H1 (cell line): ENCODE measurements at regions not wholly inside any gene's neighbourhood (a gene's known extent, or its start where the extent isn't known, plus 50 kb on each side); places are given as distances from the start of the nearest gene placed in this dataset.

Experiments used
- CTCF ChIA-PET: fragments of 300-600 bp; sonication (Branson Sonifier 250); formaldehyde crosslinking; loops from one replicate; lab custom pipeline; 2021; ENCODE audit not compliant: partially characterized antibody; lab: Charles Lee
- POLR2A ChIA-PET: fragments of 300-600 bp; sonication (Branson Sonifier 250); formaldehyde crosslinking; loops from one replicate; lab custom pipeline; 2021; ENCODE audit warnings: inconsistent platforms; ENCODE audit not compliant: partially characterized antibody; lab: Charles Lee
- DNase-seq, 2 experiments: peaks; one replicate each; pipeline versions ENCODE4 v3.0.0 to v3.0.0-alpha.2; 2010 to 2022; ENCODE audit warnings: low spot score in 2 of 2, low read depth in 1 of 2, mixed read lengths in 1 of 2
- FAIRE-seq: peaks from 2 replicates; lab custom pipeline; 2011; peaks lifted over from hg19 to GRCh38; lab: Jason Lieb, UNC
- H2AFZ ChIP-seq: 2 replicates; pipeline ENCODE4 v1.8.1; 2012; ENCODE audit warnings: low read length, inconsistent platforms
- H2AK5ac ChIP-seq: 2 replicates; pipeline ENCODE4 v1.6.1; 2013; ENCODE audit warnings: low read depth, low read length
- H2BK120ac ChIP-seq: replicated peaks from 2 replicates; pipeline ENCODE3; 2013; ENCODE audit warnings: low read depth, low read length, inconsistent platforms
- H2BK12ac ChIP-seq: 2 replicates; pipeline ENCODE4 v1.6.1; 2013; ENCODE audit warnings: low read depth, low read length
- H2BK15ac ChIP-seq: 2 replicates; pipeline ENCODE4 v1.6.1; 2013; ENCODE audit warnings: low read length
- H2BK20ac ChIP-seq: 2 replicates; pipeline ENCODE4 v1.6.1; 2013; ENCODE audit warnings: low read length
- H2BK5ac ChIP-seq: 2 replicates; pipeline ENCODE4 v1.6.1; 2013; ENCODE audit warnings: low read depth, low read length
- H3K14ac ChIP-seq: 2 replicates; pipeline ENCODE4 v1.6.1; 2013; ENCODE audit warnings: inconsistent platforms; ENCODE audit not compliant: insufficient read length
- H3K18ac ChIP-seq: 2 replicates; pipeline ENCODE4 v1.6.1; 2013; ENCODE audit warnings: low read length; ENCODE audit errors: extremely low read depth
- H3K23ac ChIP-seq: 2 replicates; pipeline ENCODE4 v1.6.1; 2013; ENCODE audit warnings: inconsistent platforms; ENCODE audit not compliant: insufficient read length
- H3K23me2 ChIP-seq: 2 replicates; pipeline ENCODE4 v1.6.1; 2013; ENCODE audit warnings: low read depth, low read length
- H3K27ac ChIP-seq: 2 replicates; pipeline ENCODE4 v1.6.1; 2011; ENCODE audit warnings: low read depth, low read length, inconsistent platforms
- H3K27me3 ChIP-seq, 4 experiments: replicated peaks in 1 of 4; 1 replicate in 1 of 4; 2 replicates in 3 of 4; pipeline versions ENCODE4 v1.6.1 to v1.8.1; 2011 to 2013; ENCODE audit warnings: low read length in 3 of 4, mild to moderate bottlenecking in 3 of 4, inconsistent platforms in 2 of 4, mixed read lengths in 2 of 4, moderate library complexity in 1 of 4; ENCODE audit not compliant: control insufficient read depth in 3 of 4, insufficient read depth in 3 of 4; ENCODE audit errors: extremely low read depth in 1 of 4
- H3K36me3 ChIP-seq, 4 experiments: 2 replicates each; pipeline versions ENCODE4 v1.6.1 to v1.8.1; 2011 to 2013; ENCODE audit warnings: mild to moderate bottlenecking in 4 of 4, low read length in 3 of 4, moderate library complexity in 2 of 4, control low read depth in 1 of 4, inconsistent platforms in 1 of 4; ENCODE audit not compliant: insufficient read depth in 4 of 4, control insufficient read depth in 2 of 4
- H3K4ac ChIP-seq: replicated peaks from 2 replicates; pipeline ENCODE3; 2013; ENCODE audit warnings: low read length, low read depth, mixed read lengths, inconsistent platforms; ENCODE audit not compliant: insufficient read length
- H3K4me1 ChIP-seq, 4 experiments: replicated peaks in 1 of 4; 1 replicate in 1 of 4; 2 replicates in 3 of 4; pipeline versions ENCODE4 v1.6.1 to v1.8.1; 2011 to 2013; ENCODE audit warnings: low read length in 3 of 4, inconsistent platforms in 2 of 4, mixed read lengths in 1 of 4; ENCODE audit not compliant: insufficient read depth in 4 of 4, control insufficient read depth in 3 of 4
- H3K4me2 ChIP-seq, 2 experiments: 2 replicates each; pipeline versions ENCODE4 v1.6.1 to v1.8.1; 2011 to 2013; ENCODE audit warnings: low read depth in 2 of 2, low read length in 2 of 2, control low read depth in 1 of 2, inconsistent platforms in 1 of 2, mild to moderate bottlenecking in 1 of 2; ENCODE audit not compliant: insufficient read depth in 1 of 2
- H3K4me3 ChIP-seq, 4 experiments: fragments of 200-600, 300-600 bp in 1 of 4; sonication (generic), shearing (Covaris generic), sonication (Bioruptor Twin) in 1 of 4; 2 replicates each; pipeline versions ENCODE4 v1.5.1 to v1.8.1; 2011 to 2016; ENCODE audit warnings: low read length in 4 of 4, low read depth in 3 of 4, control low read depth in 2 of 4, inconsistent platforms in 2 of 4, mild to moderate bottlenecking in 2 of 4, mixed read lengths in 1 of 4, moderate library complexity in 1 of 4; ENCODE audit not compliant: insufficient read depth in 2 of 4; ENCODE audit errors: extremely low read depth in 1 of 4
- H3K56ac ChIP-seq: replicated peaks from 2 replicates; pipeline ENCODE3; 2013; ENCODE audit warnings: low read depth, mild to moderate bottlenecking, mixed read lengths, low read length, inconsistent platforms; ENCODE audit not compliant: insufficient read length
- H3K79me1 ChIP-seq: 2 replicates; pipeline ENCODE4 v1.6.1; 2013; ENCODE audit warnings: low read depth, low read length, control low read depth
- H3K79me2 ChIP-seq, 2 experiments: 2 replicates each; pipeline versions ENCODE4 v1.6.1 to v1.8.1; 2012 to 2013; ENCODE audit warnings: low read length in 2 of 2, mild to moderate bottlenecking in 2 of 2, inconsistent platforms in 1 of 2; ENCODE audit not compliant: insufficient read depth in 2 of 2, control insufficient read depth in 1 of 2
- H3K9ac ChIP-seq, 4 experiments: replicated peaks in 1 of 4; 1 replicate in 1 of 4; 2 replicates in 3 of 4; pipeline versions ENCODE4 v1.6.1 to v1.8.1; 2011 to 2013; ENCODE audit warnings: low read depth in 3 of 4, low read length in 3 of 4, control low read depth in 2 of 4, mild to moderate bottlenecking in 2 of 4, moderate library complexity in 2 of 4, inconsistent platforms in 1 of 4; ENCODE audit errors: extremely low read depth in 1 of 4
- H3K9me3 ChIP-seq, 2 experiments: 2 replicates each; pipeline versions ENCODE4 v1.6.1 to v1.8.1; 2012 to 2013; ENCODE audit warnings: mild to moderate bottlenecking in 2 of 2, moderate library complexity in 2 of 2, control low read depth in 1 of 2, inconsistent platforms in 1 of 2, low read depth in 1 of 2, low read length in 1 of 2, mixed read lengths in 1 of 2; ENCODE audit not compliant: insufficient read depth in 2 of 2
- H4K20me1 ChIP-seq, 2 experiments: replicated peaks in 1 of 2; 2 replicates each; pipeline versions ENCODE3 to v1.8.1; 2011 to 2013; ENCODE audit warnings: inconsistent platforms in 2 of 2, low read length in 2 of 2, mild to moderate bottlenecking in 1 of 2; ENCODE audit not compliant: insufficient read depth in 2 of 2, control insufficient read depth in 1 of 2
- H4K5ac ChIP-seq: 2 replicates; pipeline ENCODE4 v1.6.1; 2013; ENCODE audit warnings: low read length, low read depth, mixed read lengths, inconsistent platforms; ENCODE audit not compliant: insufficient read length
- H4K8ac ChIP-seq: 2 replicates; pipeline ENCODE4 v1.8.0; 2013; ENCODE audit warnings: mild to moderate bottlenecking, moderate library complexity, low read length, inconsistent platforms; ENCODE audit not compliant: insufficient read depth; ENCODE audit errors: extremely low read depth
- H4K91ac ChIP-seq: replicated peaks from 2 replicates; pipeline ENCODE3; 2013; ENCODE audit warnings: low read length, mixed read lengths, inconsistent platforms; ENCODE audit not compliant: insufficient read length
- BCL11A ChIP-seq, 2 experiments: IDR thresholded peaks; one replicate each; pipeline ENCODE4 v1.6.1; 2011; ENCODE audit warnings: low read depth in 2 of 2, low read length in 2 of 2, mild to moderate bottlenecking in 2 of 2
- CBX8 ChIP-seq: fragments of 300-800, 300-1000 bp; sonication (generic); IDR thresholded peaks from 2 replicates; pipeline ENCODE4 v1.7.1; 2016; ENCODE audit warnings: low read depth, low read length, borderline replicate concordance
- GABPA ChIP-seq: IDR thresholded peaks from 2 replicates; pipeline ENCODE4 v1.6.1; 2011; ENCODE audit warnings: mild to moderate bottlenecking, low read length, moderate library complexity, borderline replicate concordance; ENCODE audit not compliant: insufficient read depth
- MAFK ChIP-seq: IDR thresholded peaks from 2 replicates; pipeline ENCODE4 v1.6.1; 2012; ENCODE audit warnings: low read depth, mild to moderate bottlenecking, improper control_type of control experiment, low read length
- RAD21 ChIP-seq, 2 experiments: IDR thresholded peaks in 1 of 2; conservative IDR thresholded peaks in 1 of 2; 2 replicates each; pipeline ENCODE4 v1.6.1; 2011; ENCODE audit warnings: low read depth in 2 of 2, low read length in 2 of 2, improper control_type of control experiment in 1 of 2, inconsistent platforms in 1 of 2, mild to moderate bottlenecking in 1 of 2, moderate library complexity in 1 of 2
- RBBP5 ChIP-seq: IDR thresholded peaks from 2 replicates; pipeline ENCODE4 v1.7.1; 2012; ENCODE audit warnings: low read depth, mild to moderate bottlenecking, inconsistent platforms, low read length, moderate library complexity, borderline replicate concordance
- SIN3A ChIP-seq, 2 experiments: IDR thresholded peaks in 1 of 2; conservative IDR thresholded peaks in 1 of 2; 2 replicates each; pipeline ENCODE4 v1.6.1; 2011 to 2012; ENCODE audit warnings: low read length in 2 of 2, improper control_type of control experiment in 1 of 2, low read depth in 1 of 2, mild to moderate bottlenecking in 1 of 2
- TBP ChIP-seq: IDR thresholded peaks from 2 replicates; pipeline ENCODE4 v1.6.1; 2011; ENCODE audit warnings: low read depth, low read length, improper control_type of control experiment
- ZNF274 ChIP-seq: IDR thresholded peaks from 2 replicates; pipeline ENCODE4 v1.7.0; 2012; ENCODE audit warnings: low read length, borderline replicate concordance; ENCODE audit errors: extremely low read depth
- WGBS, 2 experiments: shearing (Covaris generic) in 1 of 2; methylation state at CpG; one replicate each; pipeline versions ENCODE4 v1.1.6 to v1.1.7; 2013 to 2015; ENCODE audit warnings: low lambda C conversion rate in 2 of 2, mixed read lengths in 2 of 2, inconsistent platforms in 1 of 2, low coverage in 1 of 2, missing lambda C conversion rate in 1 of 2; ENCODE audit not compliant: insufficient replicate concordance in 2 of 2, insufficient coverage in 1 of 2, insufficient read length in 1 of 2; ENCODE audit errors: extremely low coverage in 1 of 2, missing lambda C conversion rate in 1 of 2; 5-methylcytosine and 5-hydroxymethylcytosine counted together
- TF ChIP-seq, protein P1 (sequence below), 3 experiments: IDR thresholded peaks; 1 replicate in 2 of 3; 2 replicates in 1 of 3; pipeline versions ENCODE4 v1.5.1 to v1.6.1; 2011; ENCODE audit warnings: low read length in 3 of 3, mild to moderate bottlenecking in 3 of 3, inconsistent platforms in 2 of 3, low read depth in 1 of 3, moderate library complexity in 1 of 3; ENCODE audit not compliant: insufficient read depth in 1 of 3; ENCODE audit errors: control extremely low read depth in 1 of 3

DNA sequence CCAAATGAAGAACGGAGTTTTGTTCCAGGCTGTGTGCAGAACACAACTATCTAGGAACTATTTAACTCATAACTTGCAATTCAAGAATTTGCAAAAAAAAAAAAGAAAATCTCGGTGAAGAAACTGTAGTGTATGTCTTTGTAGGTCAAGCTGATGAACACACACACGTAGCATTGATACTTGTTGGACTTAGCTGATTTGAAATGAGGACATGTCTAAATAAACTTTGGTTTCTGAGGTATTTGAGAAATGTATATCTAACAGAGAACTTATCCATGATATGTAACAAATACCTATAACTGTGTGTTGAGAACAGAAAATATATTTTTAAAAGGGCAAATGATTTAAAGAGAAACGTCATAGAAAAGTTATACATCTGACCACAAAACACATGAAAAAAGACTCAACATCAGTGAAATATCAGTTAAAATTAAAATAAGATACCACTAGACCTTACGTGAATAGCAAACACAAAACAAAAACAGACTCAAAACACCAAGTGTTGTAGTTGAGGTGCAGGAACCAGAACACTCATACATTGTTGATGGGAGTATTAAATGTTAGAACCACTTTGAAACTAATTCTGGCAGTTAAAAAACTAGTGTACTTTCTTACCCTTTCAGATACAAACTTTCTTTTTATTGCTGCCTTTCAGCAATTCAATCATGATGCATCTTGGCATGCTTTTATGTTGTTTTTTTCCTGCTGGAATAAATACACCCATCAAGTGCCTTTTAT is 1535.8 kb upstream of the PCDH10 start:
- no peak overlapping the region for H3K9ac ChIP-seq
- no peak overlapping the region for H3K56ac ChIP-seq
- CTCF ChIA-PET: interaction anchor here (0.6 kb wide), 2 partner anchors 247 to 1480 kb away, joined by 3 to 6 read pairs; no protein-coding TSS in a partner anchor
- POLR2A ChIA-PET: no interaction called here
- no peak overlapping the region for H3K27ac ChIP-seq
- no peaks in the 10 kb centered on the region for H3K79me1 ChIP-seq
- no peak overlapping the region for H2BK20ac ChIP-seq
- no peak overlapping the region for H3K14ac ChIP-seq
- no peak overlapping the region for H3K4me3 ChIP-seq
- no peak overlapping the region for H4K5ac ChIP-seq
- H3K23me2 ChIP-seq: no peaks in the 10 kb centered on the region
- no peak overlapping the region for H3K23ac ChIP-seq
- H2AFZ ChIP-seq: no peak overlapping the region
- no peaks in the 10 kb centered on the region for H3K9me3 ChIP-seq
- no peak overlapping the region for H2AK5ac ChIP-seq
- H2BK15ac ChIP-seq: no peak overlapping the region
- H2BK12ac ChIP-seq: no peak overlapping the region
- FAIRE-seq: no peak
- H3K4me1 ChIP-seq: no peaks in the 10 kb centered on the region
- H4K20me1 ChIP-seq: no peaks in the 10 kb centered on the region
- H4K91ac ChIP-seq: no peak overlapping the region
- H3K4ac ChIP-seq: no peak overlapping the region
- WGBS, 2 experiments: 87% methylated on average over 5 of the region's 5 CpGs; no CpG with 5 or more reads in 1 of the 2 experiments
- no peaks in the 10 kb centered on the region for H3K27me3 ChIP-seq
- H3K36me3 ChIP-seq: no peaks in the 10 kb centered on the region
- no peak overlapping the region for H3K4me2 ChIP-seq
- H3K79me2 ChIP-seq: no peaks in the 10 kb centered on the region
- H3K18ac ChIP-seq: no peak overlapping the region
- no peak overlapping the region for H4K8ac ChIP-seq
- no peak overlapping the region for H2BK5ac ChIP-seq
- no peak overlapping the region for H2BK120ac ChIP-seq
- no peak for DNase-seq
- TF ChIP-seq BCL11A (IDR thresholded peaks at IDR 0.05; ENCODE audit: low read depth in 2 of 2, low read length in 2 of 2) (no peak), MAFK (no peak), SIN3A (conservative IDR thresholded peaks at IDR 0.05 in 1 of 2, IDR thresholded peaks at IDR 0.05 in 1 of 2; ENCODE audit: low read depth in 1 of 2, low read length in 2 of 2) (no peak), ZNF274 (no peak), CBX8 (no peak), RAD21 (IDR thresholded peaks at IDR 0.05 in 1 of 2, conservative IDR thresholded peaks at IDR 0.05 in 1 of 2; ENCODE audit: low read depth in 2 of 2, low read length in 2 of 2) (no peak), RBBP5 (no peak), TBP (no peak), GABPA (no peak)
- TF ChIP-seq, protein P1, sequence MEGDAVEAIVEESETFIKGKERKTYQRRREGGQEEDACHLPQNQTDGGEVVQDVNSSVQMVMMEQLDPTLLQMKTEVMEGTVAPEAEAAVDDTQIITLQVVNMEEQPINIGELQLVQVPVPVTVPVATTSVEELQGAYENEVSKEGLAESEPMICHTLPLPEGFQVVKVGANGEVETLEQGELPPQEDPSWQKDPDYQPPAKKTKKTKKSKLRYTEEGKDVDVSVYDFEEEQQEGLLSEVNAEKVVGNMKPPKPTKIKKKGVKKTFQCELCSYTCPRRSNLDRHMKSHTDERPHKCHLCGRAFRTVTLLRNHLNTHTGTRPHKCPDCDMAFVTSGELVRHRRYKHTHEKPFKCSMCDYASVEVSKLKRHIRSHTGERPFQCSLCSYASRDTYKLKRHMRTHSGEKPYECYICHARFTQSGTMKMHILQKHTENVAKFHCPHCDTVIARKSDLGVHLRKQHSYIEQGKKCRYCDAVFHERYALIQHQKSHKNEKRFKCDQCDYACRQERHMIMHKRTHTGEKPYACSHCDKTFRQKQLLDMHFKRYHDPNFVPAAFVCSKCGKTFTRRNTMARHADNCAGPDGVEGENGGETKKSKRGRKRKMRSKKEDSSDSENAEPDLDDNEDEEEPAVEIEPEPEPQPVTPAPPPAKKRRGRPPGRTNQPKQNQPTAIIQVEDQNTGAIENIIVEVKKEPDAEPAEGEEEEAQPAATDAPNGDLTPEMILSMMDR (IDR thresholded peaks at IDR 0.05; ENCODE audit: control extremely low read depth in 1 of 3, insufficient read depth in 1 of 3, low read depth in 1 of 3, low read length in 3 of 3): no peak
